ENCODE measurements at regions not wholly inside any gene's neighbourhood (a gene's known extent, or its start where the extent isn't known, plus 50 kb on each side); places are given as distances from the start of the nearest gene placed in this dataset.

- H3K27me3 ChIP-seq (ENCODE audit: control insufficient read depth in 1 of 2, insufficient read depth in 2 of 2, low read length in 1 of 2), result no peaks in the 10 kb centered on the region
- H3K27ac ChIP-seq (ENCODE audit: low read depth in 1 of 2, low read length in 2 of 2), result no peak overlapping the region
- peaks cover 0 to 9% of the 10 kb centered on the region in 2 donors for H3K4me1 ChIP-seq (ENCODE audit: control insufficient read depth in 1 of 2, insufficient read depth in 2 of 2, low read length in 2 of 2)
- H3K36me3 ChIP-seq (ENCODE audit: control insufficient read depth in 1 of 2, insufficient read depth in 2 of 2, low read length in 1 of 2), result no peaks in the 10 kb centered on the region
- intact Hi-C loops (cut with DNase I), result no loop called here
- peak in 1 of 2 donors; percentile 57 for DNase-seq
- no peak overlapping the region for H3K4me3 ChIP-seq (ENCODE audit: low read length in 2 of 2)
- no peak for ATAC-seq (ENCODE audit: low FRiP score)
- H3K9me3 ChIP-seq (ENCODE audit: control insufficient read depth, low read length), result no peaks in the 10 kb centered on the region
- 93 to 95% methylated on average over 12 of the region's 12 CpGs for WGBS, 2 donors
Observed at GRCh38 chr3:30290479-30290878, 315.9 kb upstream of the TGFBR2 start.

DNA sequence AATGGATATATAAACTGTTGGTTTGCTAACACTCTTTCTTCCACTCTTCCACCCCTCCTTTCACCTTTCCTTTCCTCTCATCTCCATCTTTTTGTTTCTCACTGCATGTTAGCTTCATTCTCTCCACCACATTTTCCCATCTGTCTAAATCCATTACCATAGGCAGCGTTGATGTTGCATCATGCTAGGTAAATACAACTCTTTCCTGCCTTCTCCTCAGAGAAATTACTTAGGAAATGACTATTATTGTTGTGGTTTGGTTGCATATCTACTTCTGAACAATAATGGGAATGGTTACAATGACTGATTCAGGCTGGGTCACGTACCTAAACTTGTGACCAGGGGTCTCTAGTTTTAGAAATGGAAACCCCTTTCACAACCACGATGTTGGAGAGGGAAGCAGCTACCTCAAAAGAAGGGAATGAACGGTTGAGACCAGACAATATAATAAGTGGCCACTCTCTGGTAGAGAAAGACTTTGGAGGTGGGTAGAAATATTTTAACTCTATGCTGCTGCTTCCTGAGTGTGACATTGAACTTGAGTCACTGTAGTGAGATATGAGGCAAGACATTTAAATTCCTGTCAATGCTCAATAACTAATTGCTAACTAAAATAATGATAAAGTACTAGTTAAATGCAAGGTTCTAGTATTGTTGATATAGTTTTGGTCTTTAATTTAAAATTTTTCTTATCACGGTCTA, 314.1 kb upstream of the TGFBR2 start:
- peaks cover 0 to 3% of the 10 kb centered on the region in 2 donors for H3K4me1 ChIP-seq (ENCODE audit: control insufficient read depth in 1 of 2, insufficient read depth in 2 of 2, low read length in 2 of 2)
- ATAC-seq (ENCODE audit: low FRiP score) (no peak), DNase-seq (no peak)
- H3K9me3 ChIP-seq (ENCODE audit: control insufficient read depth, low read length), result no peaks in the 10 kb centered on the region
- no peak overlapping the region for H3K27ac ChIP-seq (ENCODE audit: low read depth in 1 of 2, low read length in 2 of 2)
- H3K27me3 ChIP-seq (ENCODE audit: control insufficient read depth in 1 of 2, insufficient read depth in 2 of 2, low read length in 1 of 2), result no peaks in the 10 kb centered on the region
- WGBS, 2 donors, result 88 to 93% methylated on average over 5 of the region's 5 CpGs
- H3K4me3 ChIP-seq (ENCODE audit: low read length in 2 of 2), result no peak overlapping the region
- no peaks in the 10 kb centered on the region for H3K36me3 ChIP-seq (ENCODE audit: control insufficient read depth in 1 of 2, insufficient read depth in 2 of 2, low read length in 1 of 2)
- intact Hi-C loops (cut with DNase I), result no loop called here

DNA sequence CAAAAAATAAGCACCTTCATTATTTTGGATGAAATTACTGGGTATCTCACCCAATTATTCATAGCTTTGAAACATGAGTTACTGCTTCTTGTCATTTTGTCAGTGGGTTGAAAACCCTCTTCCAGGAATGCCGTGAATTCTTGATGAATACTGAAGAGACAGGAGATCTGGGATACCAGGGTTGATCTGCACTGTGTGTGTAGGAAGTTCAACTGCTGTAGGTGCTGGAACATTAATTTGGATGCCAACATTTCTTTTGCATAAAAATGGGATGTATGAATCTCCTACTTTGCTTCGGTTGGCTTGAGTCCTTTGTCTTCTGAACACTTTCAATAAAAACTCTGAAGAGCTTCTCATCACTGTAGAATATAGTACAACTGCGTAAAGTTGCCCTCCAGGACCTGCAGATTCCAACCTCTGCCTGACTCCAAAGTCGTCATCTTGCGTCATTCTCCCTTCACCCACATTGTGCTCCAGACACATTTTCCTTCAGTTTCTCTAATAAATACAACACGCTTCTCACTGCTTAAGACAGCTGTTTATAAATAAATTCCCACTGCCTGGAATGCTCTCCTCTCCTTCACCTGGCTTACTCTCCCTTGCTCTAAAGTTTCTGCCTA, 312.7 kb upstream of the TGFBR2 start:
- intact Hi-C loops (cut with DNase I), result no loop called here
- no peak overlapping the region for H3K4me3 ChIP-seq (ENCODE audit: low read length in 2 of 2)
- WGBS, 2 donors, result 94 to 95% methylated on average over 6 of the region's 6 CpGs
- H3K27ac ChIP-seq (ENCODE audit: low read depth in 1 of 2, low read length in 2 of 2), result no peak overlapping the region
- H3K4me1 ChIP-seq (ENCODE audit: control insufficient read depth in 1 of 2, insufficient read depth in 2 of 2, low read length in 2 of 2), result peaks cover 0 to 3% of the 10 kb centered on the region in 2 donors
- ATAC-seq (ENCODE audit: low FRiP score) (no peak), DNase-seq (no peak)
- no peaks in the 10 kb centered on the region for H3K27me3 ChIP-seq (ENCODE audit: control insufficient read depth in 1 of 2, insufficient read depth in 2 of 2, low read length in 1 of 2)
- no peaks in the 10 kb centered on the region for H3K36me3 ChIP-seq (ENCODE audit: control insufficient read depth in 1 of 2, insufficient read depth in 2 of 2, low read length in 1 of 2)
- H3K9me3 ChIP-seq (ENCODE audit: control insufficient read depth, low read length), result no peaks in the 10 kb centered on the region

- 57 to 59% methylated on average over 4 of the region's 4 CpGs for WGBS, 2 donors
Observed at GRCh38 chr3:30294241-30294667, 312.1 kb upstream of the TGFBR2 start.

GRCh38 chr3:30297112-30297511, 309.3 kb upstream of the TGFBR2 start:
- no peaks in the 10 kb centered on the region for H3K9me3 ChIP-seq (ENCODE audit: control insufficient read depth, low read length)
- no peaks in the 10 kb centered on the region for H3K36me3 ChIP-seq (ENCODE audit: control insufficient read depth in 1 of 2, insufficient read depth in 2 of 2, low read length in 1 of 2)
- no peaks in the 10 kb centered on the region for H3K27me3 ChIP-seq (ENCODE audit: control insufficient read depth in 1 of 2, insufficient read depth in 2 of 2, low read length in 1 of 2)
- H3K27ac ChIP-seq (ENCODE audit: low read depth in 1 of 2, low read length in 2 of 2), result no peak overlapping the region
- no peak overlapping the region for H3K4me3 ChIP-seq (ENCODE audit: low read length in 2 of 2)
- intact Hi-C loops (cut with DNase I), result no loop called here
- H3K4me1 ChIP-seq (ENCODE audit: control insufficient read depth in 1 of 2, insufficient read depth in 2 of 2, low read length in 2 of 2), result peaks cover 0 to 3% of the 10 kb centered on the region in 2 donors
- WGBS, 2 donors, result 73 to 88% methylated on average over 1 of the region's 1 CpG
- no peak for DNase-seq
- ATAC-seq (ENCODE audit: low FRiP score), result no peak

More at GRCh38 chr3:30294241-30294667, 312.1 kb upstream of the TGFBR2 start:
- no peak overlapping the region for H3K4me3 ChIP-seq (ENCODE audit: low read length in 2 of 2)
- H3K27ac ChIP-seq (ENCODE audit: low read depth in 1 of 2, low read length in 2 of 2), result no peak overlapping the region
- no peaks in the 10 kb centered on the region for H3K36me3 ChIP-seq (ENCODE audit: control insufficient read depth in 1 of 2, insufficient read depth in 2 of 2, low read length in 1 of 2)
- no peaks in the 10 kb centered on the region for H3K27me3 ChIP-seq (ENCODE audit: control insufficient read depth in 1 of 2, insufficient read depth in 2 of 2, low read length in 1 of 2)
- ATAC-seq (ENCODE audit: low FRiP score) (no peak), DNase-seq (no peak)
- no peaks in the 10 kb centered on the region for H3K9me3 ChIP-seq (ENCODE audit: control insufficient read depth, low read length)
- intact Hi-C loops (cut with DNase I), result no loop called here
- peaks cover 0 to 3% of the 10 kb centered on the region in 2 donors for H3K4me1 ChIP-seq (ENCODE audit: control insufficient read depth in 1 of 2, insufficient read depth in 2 of 2, low read length in 2 of 2)

DNA sequence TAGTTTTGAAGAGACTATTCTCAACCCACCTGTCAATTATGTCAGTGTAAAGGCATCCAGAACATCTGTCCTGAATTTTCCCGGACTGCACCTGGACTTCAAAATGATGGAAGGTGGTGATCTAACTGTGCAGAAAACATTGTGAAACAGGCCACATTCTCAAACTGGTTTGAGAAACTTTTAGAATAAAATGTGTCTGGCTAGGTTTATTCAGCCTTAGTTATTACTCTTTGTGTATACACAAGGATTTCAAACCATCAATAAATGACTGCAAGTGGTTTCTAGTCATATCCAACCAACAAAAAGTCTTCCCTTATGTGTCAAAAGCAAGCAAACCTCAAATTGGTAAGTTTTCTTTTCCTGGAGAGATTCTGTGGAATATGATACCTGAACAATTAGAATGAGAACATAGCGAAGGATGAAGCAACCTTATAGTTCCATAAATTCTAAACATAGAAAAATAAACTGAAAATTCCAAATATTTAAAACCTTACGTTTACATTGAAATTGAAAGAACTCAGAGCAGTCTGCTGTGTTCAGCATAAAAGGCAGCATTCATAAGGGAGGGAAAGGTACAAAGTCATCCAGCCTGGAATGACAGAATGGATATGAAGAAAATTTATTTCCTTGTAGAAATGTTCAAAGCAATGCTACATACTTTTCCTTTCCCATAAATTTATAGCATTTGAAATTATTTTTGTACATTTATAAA, 306.6 kb upstream of the TGFBR2 start:
- intact Hi-C loops (cut with DNase I), result no loop called here
- Histone ChIP-seq H3K36me3 (ENCODE audit: control insufficient read depth in 1 of 2, insufficient read depth in 2 of 2, low read length in 1 of 2) (no peaks in the 10 kb centered on the region), H3K9me3 (ENCODE audit: control insufficient read depth, low read length) (no peaks in the 10 kb centered on the region), H3K4me3 (ENCODE audit: low read length in 2 of 2) (no peak overlapping the region), H3K27me3 (ENCODE audit: control insufficient read depth in 1 of 2, insufficient read depth in 2 of 2, low read length in 1 of 2) (no peaks in the 10 kb centered on the region), H3K27ac (ENCODE audit: low read depth in 1 of 2, low read length in 2 of 2) (no peak overlapping the region), H3K4me1 (ENCODE audit: control insufficient read depth in 1 of 2, insufficient read depth in 2 of 2, low read length in 2 of 2) (no peaks in the 10 kb centered on the region)
- 75 to 87% methylated on average over 3 of the region's 3 CpGs for WGBS, 2 donors
- ATAC-seq (ENCODE audit: low FRiP score) (no peak), DNase-seq (no peak)

- 94 to 95% methylated on average over 1 of the region's 1 CpG for WGBS, 2 donors
- intact Hi-C loops (cut with DNase I), result no loop called here
- H3K4me1 ChIP-seq (ENCODE audit: control insufficient read depth in 1 of 2, insufficient read depth in 2 of 2, low read length in 2 of 2), result no peaks in the 10 kb centered on the region
- no peaks in the 10 kb centered on the region for H3K9me3 ChIP-seq (ENCODE audit: control insufficient read depth, low read length)
- no peak for DNase-seq
- no peak overlapping the region for H3K27ac ChIP-seq (ENCODE audit: low read depth in 1 of 2, low read length in 2 of 2)
- H3K36me3 ChIP-seq (ENCODE audit: control insufficient read depth in 1 of 2, insufficient read depth in 2 of 2, low read length in 1 of 2), result no peaks in the 10 kb centered on the region
- H3K4me3 ChIP-seq (ENCODE audit: low read length in 2 of 2), result no peak overlapping the region
- H3K27me3 ChIP-seq (ENCODE audit: control insufficient read depth in 1 of 2, insufficient read depth in 2 of 2, low read length in 1 of 2), result no peaks in the 10 kb centered on the region
- no peak for ATAC-seq (ENCODE audit: low FRiP score)
Observed at GRCh38 chr3:30300809-30301208, 305.6 kb upstream of the TGFBR2 start.

GRCh38 chr3:30302027-30302426, 304.4 kb upstream of the TGFBR2 start:
- Histone ChIP-seq H3K36me3 (ENCODE audit: control insufficient read depth in 1 of 2, insufficient read depth in 2 of 2, low read length in 1 of 2) (no peaks in the 10 kb centered on the region), H3K27ac (ENCODE audit: low read depth in 1 of 2, low read length in 2 of 2) (no peak overlapping the region), H3K9me3 (ENCODE audit: control insufficient read depth, low read length) (no peaks in the 10 kb centered on the region), H3K4me1 (ENCODE audit: control insufficient read depth in 1 of 2, insufficient read depth in 2 of 2, low read length in 2 of 2) (no peaks in the 10 kb centered on the region), H3K4me3 (ENCODE audit: low read length in 2 of 2) (no peak overlapping the region), H3K27me3 (ENCODE audit: control insufficient read depth in 1 of 2, insufficient read depth in 2 of 2, low read length in 1 of 2) (no peaks in the 10 kb centered on the region)
- intact Hi-C loops (cut with DNase I), result no loop called here
- ATAC-seq (ENCODE audit: low FRiP score) (no peak), DNase-seq (no peak)
- 79 to 82% methylated on average over 5 of the region's 5 CpGs for WGBS, 2 donors

All from aorta (tissue), 5 donors.